H1 (cell line): ENCODE measurements at regions not wholly inside any gene's neighbourhood (a gene's known extent, or its start where the extent isn't known, plus 50 kb on each side); places are given as distances from the start of the nearest gene placed in this dataset.

ENCODE experiments used
- CTCF ChIA-PET: fragments of 300-600 bp; sonication (Branson Sonifier 250); formaldehyde crosslinking; loops from one replicate; lab custom pipeline; 2021; ENCODE audit not compliant: partially characterized antibody; lab: Charles Lee
- POLR2A ChIA-PET: fragments of 300-600 bp; sonication (Branson Sonifier 250); formaldehyde crosslinking; loops from one replicate; lab custom pipeline; 2021; ENCODE audit warnings: inconsistent platforms; ENCODE audit not compliant: partially characterized antibody; lab: Charles Lee
- DNase-seq, 2 experiments: peaks; one replicate each; pipeline versions ENCODE4 v3.0.0 to v3.0.0-alpha.2; 2010 to 2022; ENCODE audit warnings: low spot score in 2 of 2, low read depth in 1 of 2, mixed read lengths in 1 of 2
- FAIRE-seq: peaks from 2 replicates; lab custom pipeline; 2011; peaks lifted over from hg19 to GRCh38; lab: Jason Lieb, UNC
- H2AFZ ChIP-seq: 2 replicates; pipeline ENCODE4 v1.8.1; 2012; ENCODE audit warnings: low read length, inconsistent platforms
- H2AK5ac ChIP-seq: 2 replicates; pipeline ENCODE4 v1.6.1; 2013; ENCODE audit warnings: low read depth, low read length
- H2BK120ac ChIP-seq: replicated peaks from 2 replicates; pipeline ENCODE3; 2013; ENCODE audit warnings: low read depth, low read length, inconsistent platforms
- H2BK12ac ChIP-seq: 2 replicates; pipeline ENCODE4 v1.6.1; 2013; ENCODE audit warnings: low read depth, low read length
- H2BK15ac ChIP-seq: 2 replicates; pipeline ENCODE4 v1.6.1; 2013; ENCODE audit warnings: low read length
- H2BK20ac ChIP-seq: 2 replicates; pipeline ENCODE4 v1.6.1; 2013; ENCODE audit warnings: low read length
- H2BK5ac ChIP-seq: 2 replicates; pipeline ENCODE4 v1.6.1; 2013; ENCODE audit warnings: low read depth, low read length
- H3K14ac ChIP-seq: 2 replicates; pipeline ENCODE4 v1.6.1; 2013; ENCODE audit warnings: inconsistent platforms; ENCODE audit not compliant: insufficient read length
- H3K18ac ChIP-seq: 2 replicates; pipeline ENCODE4 v1.6.1; 2013; ENCODE audit warnings: low read length; ENCODE audit errors: extremely low read depth
- H3K23ac ChIP-seq: 2 replicates; pipeline ENCODE4 v1.6.1; 2013; ENCODE audit warnings: inconsistent platforms; ENCODE audit not compliant: insufficient read length
- H3K23me2 ChIP-seq: 2 replicates; pipeline ENCODE4 v1.6.1; 2013; ENCODE audit warnings: low read depth, low read length
- H3K27ac ChIP-seq: 2 replicates; pipeline ENCODE4 v1.6.1; 2011; ENCODE audit warnings: low read depth, low read length, inconsistent platforms
- H3K27me3 ChIP-seq, 4 experiments: replicated peaks in 1 of 4; 1 replicate in 1 of 4; 2 replicates in 3 of 4; pipeline versions ENCODE4 v1.6.1 to v1.8.1; 2011 to 2013; ENCODE audit warnings: low read length in 3 of 4, mild to moderate bottlenecking in 3 of 4, inconsistent platforms in 2 of 4, mixed read lengths in 2 of 4, moderate library complexity in 1 of 4; ENCODE audit not compliant: control insufficient read depth in 3 of 4, insufficient read depth in 3 of 4; ENCODE audit errors: extremely low read depth in 1 of 4
- H3K36me3 ChIP-seq, 4 experiments: 2 replicates each; pipeline versions ENCODE4 v1.6.1 to v1.8.1; 2011 to 2013; ENCODE audit warnings: mild to moderate bottlenecking in 4 of 4, low read length in 3 of 4, moderate library complexity in 2 of 4, control low read depth in 1 of 4, inconsistent platforms in 1 of 4; ENCODE audit not compliant: insufficient read depth in 4 of 4, control insufficient read depth in 2 of 4
- H3K4ac ChIP-seq: replicated peaks from 2 replicates; pipeline ENCODE3; 2013; ENCODE audit warnings: low read length, low read depth, mixed read lengths, inconsistent platforms; ENCODE audit not compliant: insufficient read length
- H3K4me1 ChIP-seq, 4 experiments: replicated peaks in 1 of 4; 1 replicate in 1 of 4; 2 replicates in 3 of 4; pipeline versions ENCODE4 v1.6.1 to v1.8.1; 2011 to 2013; ENCODE audit warnings: low read length in 3 of 4, inconsistent platforms in 2 of 4, mixed read lengths in 1 of 4; ENCODE audit not compliant: insufficient read depth in 4 of 4, control insufficient read depth in 3 of 4
- H3K4me2 ChIP-seq, 2 experiments: 2 replicates each; pipeline versions ENCODE4 v1.6.1 to v1.8.1; 2011 to 2013; ENCODE audit warnings: low read depth in 2 of 2, low read length in 2 of 2, control low read depth in 1 of 2, inconsistent platforms in 1 of 2, mild to moderate bottlenecking in 1 of 2; ENCODE audit not compliant: insufficient read depth in 1 of 2
- H3K4me3 ChIP-seq, 4 experiments: fragments of 200-600, 300-600 bp in 1 of 4; sonication (generic), shearing (Covaris generic), sonication (Bioruptor Twin) in 1 of 4; 2 replicates each; pipeline versions ENCODE4 v1.5.1 to v1.8.1; 2011 to 2016; ENCODE audit warnings: low read length in 4 of 4, low read depth in 3 of 4, control low read depth in 2 of 4, inconsistent platforms in 2 of 4, mild to moderate bottlenecking in 2 of 4, mixed read lengths in 1 of 4, moderate library complexity in 1 of 4; ENCODE audit not compliant: insufficient read depth in 2 of 4; ENCODE audit errors: extremely low read depth in 1 of 4
- H3K56ac ChIP-seq: replicated peaks from 2 replicates; pipeline ENCODE3; 2013; ENCODE audit warnings: low read depth, mild to moderate bottlenecking, mixed read lengths, low read length, inconsistent platforms; ENCODE audit not compliant: insufficient read length
- H3K79me1 ChIP-seq: 2 replicates; pipeline ENCODE4 v1.6.1; 2013; ENCODE audit warnings: low read depth, low read length, control low read depth
- H3K79me2 ChIP-seq, 2 experiments: 2 replicates each; pipeline versions ENCODE4 v1.6.1 to v1.8.1; 2012 to 2013; ENCODE audit warnings: low read length in 2 of 2, mild to moderate bottlenecking in 2 of 2, inconsistent platforms in 1 of 2; ENCODE audit not compliant: insufficient read depth in 2 of 2, control insufficient read depth in 1 of 2
- H3K9ac ChIP-seq, 4 experiments: replicated peaks in 1 of 4; 1 replicate in 1 of 4; 2 replicates in 3 of 4; pipeline versions ENCODE4 v1.6.1 to v1.8.1; 2011 to 2013; ENCODE audit warnings: low read depth in 3 of 4, low read length in 3 of 4, control low read depth in 2 of 4, mild to moderate bottlenecking in 2 of 4, moderate library complexity in 2 of 4, inconsistent platforms in 1 of 4; ENCODE audit errors: extremely low read depth in 1 of 4
- H3K9me3 ChIP-seq, 2 experiments: 2 replicates each; pipeline versions ENCODE4 v1.6.1 to v1.8.1; 2012 to 2013; ENCODE audit warnings: mild to moderate bottlenecking in 2 of 2, moderate library complexity in 2 of 2, control low read depth in 1 of 2, inconsistent platforms in 1 of 2, low read depth in 1 of 2, low read length in 1 of 2, mixed read lengths in 1 of 2; ENCODE audit not compliant: insufficient read depth in 2 of 2
- H4K20me1 ChIP-seq, 2 experiments: replicated peaks in 1 of 2; 2 replicates each; pipeline versions ENCODE3 to v1.8.1; 2011 to 2013; ENCODE audit warnings: inconsistent platforms in 2 of 2, low read length in 2 of 2, mild to moderate bottlenecking in 1 of 2; ENCODE audit not compliant: insufficient read depth in 2 of 2, control insufficient read depth in 1 of 2
- H4K5ac ChIP-seq: 2 replicates; pipeline ENCODE4 v1.6.1; 2013; ENCODE audit warnings: low read length, low read depth, mixed read lengths, inconsistent platforms; ENCODE audit not compliant: insufficient read length
- H4K8ac ChIP-seq: 2 replicates; pipeline ENCODE4 v1.8.0; 2013; ENCODE audit warnings: mild to moderate bottlenecking, moderate library complexity, low read length, inconsistent platforms; ENCODE audit not compliant: insufficient read depth; ENCODE audit errors: extremely low read depth
- H4K91ac ChIP-seq: replicated peaks from 2 replicates; pipeline ENCODE3; 2013; ENCODE audit warnings: low read length, mixed read lengths, inconsistent platforms; ENCODE audit not compliant: insufficient read length
- EP300 ChIP-seq, 2 experiments: IDR thresholded peaks; 1 replicate in 1 of 2; 2 replicates in 1 of 2; pipeline ENCODE4 v1.6.1; 2011 to 2012; ENCODE audit warnings: low read depth in 2 of 2, low read length in 2 of 2, mild to moderate bottlenecking in 2 of 2, borderline replicate concordance in 1 of 2, inconsistent platforms in 1 of 2, moderate library complexity in 1 of 2
- POU5F1 ChIP-seq: IDR thresholded peaks from 2 replicates; pipeline ENCODE4 v1.6.1; 2011; ENCODE audit warnings: low read depth, mild to moderate bottlenecking, low read length, moderate library complexity
- SP1 ChIP-seq: IDR thresholded peaks from 2 replicates; pipeline ENCODE4 v1.6.1; 2011; ENCODE audit warnings: low read depth, low read length
- WGBS, 2 experiments: shearing (Covaris generic) in 1 of 2; methylation state at CpG; one replicate each; pipeline versions ENCODE4 v1.1.6 to v1.1.7; 2013 to 2015; ENCODE audit warnings: low lambda C conversion rate in 2 of 2, mixed read lengths in 2 of 2, inconsistent platforms in 1 of 2, low coverage in 1 of 2, missing lambda C conversion rate in 1 of 2; ENCODE audit not compliant: insufficient replicate concordance in 2 of 2, insufficient coverage in 1 of 2, insufficient read length in 1 of 2; ENCODE audit errors: extremely low coverage in 1 of 2, missing lambda C conversion rate in 1 of 2; 5-methylcytosine and 5-hydroxymethylcytosine counted together

- CTCF ChIA-PET = interaction anchor here (1.0 to 1.2 kb wide), 2 partner anchors 21 to 48 kb away, joined by 3 read pairs; no protein-coding TSS in a partner anchor
- H4K91ac ChIP-seq = no peak overlapping the region
- H3K23ac ChIP-seq = no peak overlapping the region
- TF ChIP-seq SP1 = no peak
- no peak for TF ChIP-seq EP300 (IDR thresholded peaks at IDR 0.05; ENCODE audit: borderline replicate concordance in 1 of 2, low read depth in 2 of 2, low read length in 2 of 2)
- TF ChIP-seq POU5F1 = peak; percentile 90
- H4K20me1 ChIP-seq = no peaks in the 10 kb centered on the region
- H3K56ac ChIP-seq = no peak overlapping the region
- H2BK5ac ChIP-seq = no peak overlapping the region
- no peak overlapping the region for H2BK12ac ChIP-seq
- H3K18ac ChIP-seq = no peak overlapping the region
- H2BK120ac ChIP-seq = no peak overlapping the region
- H2AFZ ChIP-seq = no peak overlapping the region
- no peak overlapping the region for H3K27ac ChIP-seq
- H2BK15ac ChIP-seq = no peak overlapping the region
- no peak overlapping the region for H3K14ac ChIP-seq
- FAIRE-seq = no peak
- H3K9ac ChIP-seq = no peak overlapping the region
- no peaks in the 10 kb centered on the region for H3K23me2 ChIP-seq
- H4K5ac ChIP-seq = no peak overlapping the region
- H4K8ac ChIP-seq = no peak overlapping the region
- no peak overlapping the region for H2BK20ac ChIP-seq
- no peak for DNase-seq
- no peak overlapping the region for H2AK5ac ChIP-seq
- H3K79me1 ChIP-seq = no peaks in the 10 kb centered on the region
- H3K9me3 ChIP-seq = no peaks in the 10 kb centered on the region
- H3K27me3 ChIP-seq = peaks cover 0 to 11% (median 4%) of the 10 kb centered on the region in 4 experiments; a peak in 4 of 7 replicates
- no peaks in the 10 kb centered on the region for H3K79me2 ChIP-seq
- POLR2A ChIA-PET = no interaction called here
- peaks cover 0 to 23% (median 11%) of the 10 kb centered on the region in 4 experiments; a peak in 6 of 7 replicates for H3K4me1 ChIP-seq
- H3K4me2 ChIP-seq = peak overlapping the region in 1 of 2 experiments; percentile 16; a peak in 1 of 4 replicates
- no peak overlapping the region; a peak in 2 of 8 replicates for H3K4me3 ChIP-seq
- no peak overlapping the region for H3K4ac ChIP-seq
- no peaks in the 10 kb centered on the region for H3K36me3 ChIP-seq
- 54% methylated on average over 6 of the region's 6 CpGs; no CpG with 5 or more reads in 1 of the 2 experiments for WGBS, 2 experiments
These were observed 1970.4 kb upstream of the WWC1 start for GRCh38 chr5:166320920-166321480.
